Lower leg skin (tissue), 3 donors: ENCODE measurements at regions not wholly inside any gene's neighbourhood (a gene's known extent, or its start where the extent isn't known, plus 50 kb on each side); places are given as distances from the start of the nearest gene placed in this dataset.

Experiments
- CTCF ChIP-seq, 3 donors: fragments of 450-650 bp; IDR thresholded peaks; one replicate each; pipeline ENCODE4 v1.5.1; 2016; ENCODE audit warnings: antibody characterized with exemption in 3 of 3, mild to moderate bottlenecking in 3 of 3, moderate library complexity in 2 of 3
- POLR2A ChIP-seq, 2 donors: fragments of 450-650 bp; IDR thresholded peaks; one replicate each; pipeline ENCODE4 v1.6.1; 2016 to 2017; ENCODE audit warnings: antibody characterized with exemption in 2 of 2, mild to moderate bottlenecking in 1 of 2, moderate library complexity in 1 of 2

- TF ChIP-seq CTCF (IDR thresholded peaks at IDR 0.05) (no peak), POLR2A (IDR thresholded peaks at IDR 0.05) (no peak)
These were observed 569.9 kb downstream of the ANKRD7 start for GRCh38 chr7:118794419-118794818.
